Esophagus squamous epithelium (tissue), 5 donors: ENCODE measurements at regions not wholly inside any gene's neighbourhood (a gene's known extent, or its start where the extent isn't known, plus 50 kb on each side); places are given as distances from the start of the nearest gene placed in this dataset.

Source experiments
- DNase-seq: peaks from one replicate; lab custom pipeline; 2025; lab: John Stamatoyannopoulos, UW
- H3K27ac ChIP-seq, 4 donors: fragments of 200-600 bp; sonication (generic); one replicate each; pipeline ENCODE4 v1.5.1; 2016 to 2019; ENCODE audit warnings: mild to moderate bottlenecking in 1 of 4
- H3K27me3 ChIP-seq, 4 donors: fragments of 200-600 bp; sonication (generic); 1 replicate in 3 of 4; 2 replicates in 1 of 4; pipeline versions ENCODE4 v1.5.1 to v1.6.0; 2017 to 2021; ENCODE audit warnings: antibody characterized with exemption in 1 of 4
- H3K36me3 ChIP-seq, 3 donors: fragments of 200-600 bp; sonication (generic); one replicate each; pipeline ENCODE4 v1.5.1; 2016 to 2019
- H3K4me1 ChIP-seq, 3 donors: fragments of 200-600 bp; sonication (generic); one replicate each; pipeline ENCODE4 v1.5.1; 2017 to 2019
- H3K4me3 ChIP-seq, 4 donors: fragments of 200-600 bp; sonication (generic); 1 replicate in 3 of 4; 2 replicates in 1 of 4; pipeline ENCODE4 v1.5.1; 2016 to 2019; ENCODE audit warnings: mild to moderate bottlenecking in 2 of 4, moderate library complexity in 1 of 4
- H3K9me3 ChIP-seq, 3 donors: fragments of 200-600 bp; sonication (generic); one replicate each; pipeline ENCODE4 v1.5.1; 2016 to 2019
- POLR2A ChIP-seq, 4 donors: fragments of 450-650 bp; IDR thresholded peaks; one replicate each; pipeline ENCODE4 v1.6.1; 2017; ENCODE audit warnings: antibody characterized with exemption in 4 of 4, mild to moderate bottlenecking in 4 of 4, moderate library complexity in 3 of 4
- WGBS, 2 donors: methylation state at CpG; one replicate each; pipeline ENCODE4 v1.1.5; 2018; 5-methylcytosine and 5-hydroxymethylcytosine counted together
- intact Hi-C: fragments of 100-400 bp; cut with DNase I; formaldehyde crosslinking; loops from one replicate; pipeline ENCODE4 v1.15.0; 2022
- TF ChIP-seq, protein P1 (sequence below), 6 experiments: fragments of 450-650 bp in 4 of 6; fragments of 200-600 bp in 2 of 6; sonication (generic) in 2 of 6; IDR thresholded peaks; one replicate each; pipeline ENCODE4 v1.5.1; 2016 to 2019; ENCODE audit warnings: antibody characterized with exemption in 6 of 6, mild to moderate bottlenecking in 4 of 6, moderate library complexity in 4 of 6
- donor health status: DM: yes; HTN: yes; CAD: no.

- H3K4me1 ChIP-seq, result no peaks in the 10 kb centered on the region
- WGBS, 2 donors, result 85 to 88% methylated on average over 3 of the region's 3 CpGs
- H3K36me3 ChIP-seq, result no peaks in the 10 kb centered on the region
- no peak overlapping the region for H3K4me3 ChIP-seq
- H3K27ac ChIP-seq, result no peak overlapping the region
- intact Hi-C loops, result no loop called here
- H3K27me3 ChIP-seq, result no peaks in the 10 kb centered on the region
- no peak for TF ChIP-seq POLR2A (IDR thresholded peaks at IDR 0.05)
- TF ChIP-seq, protein P1, sequence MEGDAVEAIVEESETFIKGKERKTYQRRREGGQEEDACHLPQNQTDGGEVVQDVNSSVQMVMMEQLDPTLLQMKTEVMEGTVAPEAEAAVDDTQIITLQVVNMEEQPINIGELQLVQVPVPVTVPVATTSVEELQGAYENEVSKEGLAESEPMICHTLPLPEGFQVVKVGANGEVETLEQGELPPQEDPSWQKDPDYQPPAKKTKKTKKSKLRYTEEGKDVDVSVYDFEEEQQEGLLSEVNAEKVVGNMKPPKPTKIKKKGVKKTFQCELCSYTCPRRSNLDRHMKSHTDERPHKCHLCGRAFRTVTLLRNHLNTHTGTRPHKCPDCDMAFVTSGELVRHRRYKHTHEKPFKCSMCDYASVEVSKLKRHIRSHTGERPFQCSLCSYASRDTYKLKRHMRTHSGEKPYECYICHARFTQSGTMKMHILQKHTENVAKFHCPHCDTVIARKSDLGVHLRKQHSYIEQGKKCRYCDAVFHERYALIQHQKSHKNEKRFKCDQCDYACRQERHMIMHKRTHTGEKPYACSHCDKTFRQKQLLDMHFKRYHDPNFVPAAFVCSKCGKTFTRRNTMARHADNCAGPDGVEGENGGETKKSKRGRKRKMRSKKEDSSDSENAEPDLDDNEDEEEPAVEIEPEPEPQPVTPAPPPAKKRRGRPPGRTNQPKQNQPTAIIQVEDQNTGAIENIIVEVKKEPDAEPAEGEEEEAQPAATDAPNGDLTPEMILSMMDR (IDR thresholded peaks at IDR 0.05), result no peak
- no peaks in the 10 kb centered on the region for H3K9me3 ChIP-seq
- DNase-seq, result no peak
These were observed 527.0 kb downstream of the RAB28 start for GRCh38 chr4:12957108-12957507.

DNA sequence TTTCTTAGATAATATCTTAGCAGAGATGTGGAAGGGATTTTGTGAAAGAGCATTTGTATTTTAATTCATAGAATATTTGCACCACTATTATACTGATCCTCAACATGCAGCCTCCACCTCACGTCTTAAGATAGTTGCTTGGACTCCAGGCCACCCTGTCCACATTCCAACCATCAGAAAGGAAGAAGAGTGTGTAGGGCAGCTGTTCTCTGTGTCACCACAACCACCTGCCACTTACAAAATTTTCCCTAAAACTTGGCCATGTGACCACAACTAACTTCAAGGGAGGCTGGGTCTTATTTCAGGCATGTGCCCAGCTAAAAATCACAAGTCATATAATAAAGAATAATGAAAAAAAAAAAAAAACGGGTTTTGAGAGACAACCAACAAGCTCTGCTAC lies 528.1 kb downstream of the RAB28 start:
- H3K36me3 ChIP-seq, result no peaks in the 10 kb centered on the region
- H3K27ac ChIP-seq, result no peak overlapping the region
- no peak for DNase-seq
- intact Hi-C loops, result no loop called here
- WGBS, 2 donors, result 38 to 62% methylated on average over 2 of the region's 2 CpGs
- H3K27me3 ChIP-seq, result no peaks in the 10 kb centered on the region
- no peaks in the 10 kb centered on the region for H3K4me1 ChIP-seq
- H3K9me3 ChIP-seq, result no peaks in the 10 kb centered on the region
- H3K4me3 ChIP-seq, result no peak overlapping the region
- no peak for TF ChIP-seq POLR2A (IDR thresholded peaks at IDR 0.05)
- TF ChIP-seq, protein P1 (IDR thresholded peaks at IDR 0.05), result no peak

DNA sequence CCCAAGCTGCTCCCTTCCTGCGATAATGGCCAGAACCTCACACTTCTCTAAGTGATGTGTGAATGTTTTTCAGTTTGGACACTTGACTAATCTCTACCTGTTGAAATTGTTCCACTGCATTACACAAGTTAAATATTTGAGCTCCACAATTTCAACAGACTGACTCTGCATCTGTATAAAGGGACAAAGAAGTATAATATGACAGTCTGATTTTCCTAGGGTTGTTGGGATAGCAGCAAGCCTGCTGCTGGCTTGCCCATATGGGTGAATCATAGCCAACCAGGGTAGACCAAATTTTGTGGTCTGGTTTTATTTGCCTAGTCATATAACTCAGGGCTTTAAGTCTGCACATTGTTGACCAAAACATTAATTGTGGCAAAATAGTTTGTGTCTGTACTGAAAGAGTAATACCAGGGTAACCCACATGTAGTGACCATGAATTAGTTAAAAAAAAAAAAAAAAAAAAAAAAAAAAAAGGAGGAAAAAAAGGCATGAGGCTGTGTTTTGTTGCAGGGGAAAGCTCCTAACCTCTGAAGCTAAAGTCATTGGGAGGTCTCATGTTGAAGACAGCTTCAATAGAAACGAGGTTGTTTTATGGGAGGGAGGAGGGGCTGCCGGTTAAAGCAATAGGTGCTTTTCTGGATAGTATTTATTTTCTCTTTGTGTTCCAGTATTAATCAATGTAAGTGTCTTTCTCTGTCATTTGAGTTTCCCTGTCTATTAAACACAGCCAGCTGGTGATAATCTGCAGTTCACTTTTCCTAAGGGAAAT lies 534.2 kb downstream of the RAB28 start:
- 29 to 33% methylated on average over 3 of the region's 3 CpGs for WGBS, 2 donors
- intact Hi-C loops, result no loop called here
- H3K9me3 ChIP-seq, result no peaks in the 10 kb centered on the region
- no peak for DNase-seq
- no peaks in the 10 kb centered on the region for H3K4me1 ChIP-seq
- TF ChIP-seq, protein P1 (IDR thresholded peaks at IDR 0.05), result no peak
- no peak for TF ChIP-seq POLR2A (IDR thresholded peaks at IDR 0.05)
- H3K27me3 ChIP-seq, result no peaks in the 10 kb centered on the region
- H3K4me3 ChIP-seq, result no peak overlapping the region
- no peaks in the 10 kb centered on the region for H3K36me3 ChIP-seq
- no peak overlapping the region for H3K27ac ChIP-seq

- 80 to 92% methylated on average over 4 of the region's 4 CpGs for WGBS, 2 donors
- no peaks in the 10 kb centered on the region for H3K36me3 ChIP-seq
- no peak overlapping the region for H3K27ac ChIP-seq
- DNase-seq, result no peak
- TF ChIP-seq, protein P1 (IDR thresholded peaks at IDR 0.05), result no peak
- no peak for TF ChIP-seq POLR2A (IDR thresholded peaks at IDR 0.05)
- no peak overlapping the region for H3K4me3 ChIP-seq
- H3K27me3 ChIP-seq, result no peaks in the 10 kb centered on the region
- H3K9me3 ChIP-seq, result no peaks in the 10 kb centered on the region
- no peaks in the 10 kb centered on the region for H3K4me1 ChIP-seq
- intact Hi-C loops, result no loop called here
These were observed 541.1 kb downstream of the RAB28 start for GRCh38 chr4:12943069-12943468.

DNA sequence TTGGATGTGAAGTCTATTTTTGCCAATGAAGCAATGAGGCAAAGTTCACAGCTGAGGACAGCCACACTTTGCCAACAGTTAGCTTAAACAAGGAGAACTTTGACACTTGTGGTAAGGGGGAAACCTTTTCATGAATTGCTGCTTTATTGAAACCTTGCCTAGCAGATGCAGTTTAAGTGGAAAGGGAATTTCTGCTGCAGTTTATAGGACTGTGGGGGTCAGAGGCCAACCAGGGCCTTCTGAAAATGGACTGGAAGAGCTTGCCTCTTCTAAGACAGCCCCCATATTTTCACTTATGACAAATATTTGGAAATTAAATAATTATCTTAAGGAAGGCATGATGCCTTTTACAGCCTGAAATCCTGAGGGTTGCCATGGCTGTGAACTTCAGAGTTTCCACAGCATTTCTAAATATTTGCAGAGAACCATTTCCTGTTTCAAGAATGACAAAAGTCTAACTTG lies 550.3 kb downstream of the RAB28 start:
- TF ChIP-seq, protein P1 (IDR thresholded peaks at IDR 0.05), result no peak
- TF ChIP-seq POLR2A (IDR thresholded peaks at IDR 0.05), result no peak
- no peak for DNase-seq
- no peaks in the 10 kb centered on the region for H3K4me1 ChIP-seq
- H3K9me3 ChIP-seq, result no peaks in the 10 kb centered on the region
- no peak overlapping the region for H3K27ac ChIP-seq
- intact Hi-C loops, result no loop called here
- H3K36me3 ChIP-seq, result no peaks in the 10 kb centered on the region
- no peak overlapping the region for H3K4me3 ChIP-seq
- H3K27me3 ChIP-seq, result no peaks in the 10 kb centered on the region
